ENCODE measurements at regions not wholly inside any gene's neighbourhood (a gene's known extent, or its start where the extent isn't known, plus 50 kb on each side); places are given as distances from the start of the nearest gene placed in this dataset.

GRCh38 chr9:110073356-110073905, 134.5 kb downstream of the C9orf152 start:
- TF ChIP-seq CTCF (IDR thresholded peaks at IDR 0.05) (no peak), TEAD1 (CRISPR knock-in tag; IDR thresholded peaks at IDR 0.05) (no peak), ZNF532 (CRISPR knock-in tag; IDR thresholded peaks at IDR 0.05; ENCODE audit: borderline replicate concordance) (no peak)
- CTCF ChIA-PET, result no interaction called here
- Mint-ChIP-seq H3K4me1 (peaks cover 18% of the 10 kb centered on the region), H3K27ac (no peak overlapping the region), H3K36me3 (no peaks in the 10 kb centered on the region), H3K4me3 (no peak overlapping the region), H3K9me3 (no peaks in the 10 kb centered on the region), H3K27me3 (ENCODE audit: low read depth) (no peaks in the 10 kb centered on the region)
- POLR2A ChIA-PET, result no interaction called here
- DNase-seq (ENCODE audit: low spot score) (no peak), ATAC-seq (no peak)

- H3K36me3 Mint-ChIP-seq, result no peaks in the 10 kb centered on the region
- DNase-seq (ENCODE audit: low spot score) (no peak), ATAC-seq (no peak)
- no peak overlapping the region for H3K4me3 Mint-ChIP-seq
- ChIA-PET POLR2A (no interaction called here), CTCF (interaction anchor here (0.7 kb wide), 1 partner anchor 166 kb away, joined by 3 read pairs; no protein-coding TSS in a partner anchor)
- peaks cover 27% of the 10 kb centered on the region for H3K4me1 Mint-ChIP-seq
- H3K27me3 Mint-ChIP-seq (ENCODE audit: low read depth), result no peaks in the 10 kb centered on the region
- no peak overlapping the region for H3K27ac Mint-ChIP-seq
- H3K9me3 Mint-ChIP-seq, result no peaks in the 10 kb centered on the region
- TF ChIP-seq E2F1 (CRISPR knock-in tag; IDR thresholded peaks at IDR 0.05) (no peak), ZBTB43 (CRISPR knock-in tag; IDR thresholded peaks at IDR 0.05) (no peak), TEAD1 (CRISPR knock-in tag; IDR thresholded peaks at IDR 0.05) (no peak), ZNF416 (CRISPR knock-in tag; IDR thresholded peaks at IDR 0.05) (no peak), NFATC4 (CRISPR knock-in tag; IDR thresholded peaks at IDR 0.05) (no peak), ZBTB21 (CRISPR knock-in tag; IDR thresholded peaks at IDR 0.05; ENCODE audit: borderline replicate concordance) (no peak), IRF2 (CRISPR knock-in tag; IDR thresholded peaks at IDR 0.05; ENCODE audit: borderline replicate concordance, low read depth) (no peak), STAT6 (CRISPR knock-in tag; conservative IDR thresholded peaks at IDR 0.05; ENCODE audit: low read depth) (no peak), ESRRA (CRISPR knock-in tag; IDR thresholded peaks at IDR 0.05; ENCODE audit: borderline replicate concordance) (no peak), E2F5 (CRISPR knock-in tag; IDR thresholded peaks at IDR 0.05) (no peak), TEAD4 (CRISPR knock-in tag; IDR thresholded peaks at IDR 0.05) (no peak), CREM (CRISPR knock-in tag; IDR thresholded peaks at IDR 0.05) (no peak), ARID4B (CRISPR knock-in tag; IDR thresholded peaks at IDR 0.05; ENCODE audit: borderline replicate concordance) (no peak)
Observed at GRCh38 chr9:110076894-110077725, 130.8 kb downstream of the C9orf152 start.

Measured in WTC11 (cell line).